Dermis blood vessel endothelial cell (primary cell): ENCODE measurements at regions not wholly inside any gene's neighbourhood (a gene's known extent, or its start where the extent isn't known, plus 50 kb on each side); places are given as distances from the start of the nearest gene placed in this dataset.
"Not testable (repeated sequence)": the region's sequence is repeated elsewhere in the genome, so short reads cannot be mapped to it uniquely, and the experiment has no call there.

ENCODE experiments used
- DNase-seq: peaks from one replicate; pipeline ENCODE4 v3.0.0; 2010

GRCh38 chrX:111041018-111041462, 55.0 kb upstream of the PAK3 start:
- no peak for DNase-seq

- no peak for DNase-seq
Measured at GRCh38 chrX:111040377-111041017, 55.5 kb upstream of the PAK3 start.

DNA sequence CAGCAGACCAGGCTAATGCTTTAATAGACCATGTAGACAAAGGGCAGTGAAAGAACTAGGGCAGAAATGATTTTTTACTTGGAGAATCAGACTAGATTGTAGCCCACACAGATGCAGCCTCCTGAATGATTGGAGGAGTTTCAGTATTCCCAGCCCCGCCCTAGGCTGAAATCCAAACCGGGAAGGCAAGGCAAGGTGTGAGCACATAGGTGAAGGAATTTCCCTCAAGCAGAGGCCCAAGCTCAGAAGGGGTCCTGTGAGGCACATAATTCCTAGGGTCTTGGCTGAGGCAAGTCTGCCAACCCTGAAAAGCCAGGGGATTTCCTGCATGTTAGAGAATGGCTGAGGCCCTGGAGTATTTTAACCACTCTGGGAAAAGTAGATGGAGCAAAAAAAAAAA, 56.4 kb upstream of the PAK3 start:
- no peak for DNase-seq

- DNase-seq: no peak
Measured at GRCh38 chrX:111035991-111036390, 60.0 kb upstream of the PAK3 start.

DNA sequence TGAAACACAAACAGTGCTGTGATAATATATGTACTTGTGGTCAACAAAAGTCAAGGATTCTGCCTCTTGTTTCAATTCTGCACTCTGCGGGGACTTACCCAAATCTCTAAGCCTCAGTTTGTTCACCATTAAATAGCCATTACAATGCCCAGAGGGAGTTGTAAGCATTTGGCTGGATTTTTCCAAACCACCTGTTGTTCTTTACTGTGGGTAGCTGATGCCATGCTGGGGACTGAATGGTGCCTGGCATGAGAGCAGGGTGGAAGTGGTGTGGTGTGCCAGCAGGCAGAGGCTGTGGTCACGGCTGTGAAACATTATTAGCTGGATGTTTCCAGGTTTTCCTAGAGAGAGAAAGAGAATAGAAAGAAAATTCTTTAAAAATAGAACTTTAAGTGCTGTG, 60.7 kb upstream of the PAK3 start:
- no peak for DNase-seq

GRCh38 chrX:111022998-111023397, 73.0 kb upstream of the PAK3 start:
- DNase-seq: not testable (repeated sequence)

GRCh38 chrX:111020283-111020682, 75.7 kb upstream of the PAK3 start:
- DNase-seq: no peak

DNA sequence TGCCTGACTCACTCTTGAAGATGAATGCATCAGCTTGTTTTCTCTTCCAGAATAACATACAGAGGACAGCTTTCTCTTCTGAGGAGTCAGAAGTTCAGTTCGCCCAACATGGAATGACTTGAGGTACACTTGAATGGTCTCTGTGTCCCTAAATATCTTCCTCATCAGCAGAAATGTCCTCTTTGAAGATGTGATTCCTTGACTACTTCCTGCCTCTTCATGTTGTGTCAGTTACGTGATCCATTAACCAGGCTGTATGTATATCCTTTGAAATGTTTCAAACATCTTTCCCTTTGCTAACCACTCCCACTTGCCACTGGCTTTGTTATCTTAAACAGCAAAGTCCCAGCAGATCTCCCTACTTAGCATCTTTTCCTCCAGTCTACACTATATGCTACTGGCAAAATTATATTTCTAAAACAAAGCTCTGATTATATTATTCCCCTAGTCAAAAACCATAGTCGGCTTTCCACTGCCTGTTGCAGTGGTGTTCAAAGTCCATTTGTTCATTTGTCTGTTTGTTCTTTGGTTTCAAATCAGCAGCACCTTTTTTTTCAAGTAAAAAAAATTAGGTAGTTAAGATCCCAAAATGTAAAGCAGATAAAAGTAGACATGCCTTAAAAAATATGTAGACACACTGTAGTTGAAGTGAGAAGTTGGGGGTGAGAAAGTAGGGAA, 82.1 kb upstream of the PAK3 start:
- no peak for DNase-seq

DNA sequence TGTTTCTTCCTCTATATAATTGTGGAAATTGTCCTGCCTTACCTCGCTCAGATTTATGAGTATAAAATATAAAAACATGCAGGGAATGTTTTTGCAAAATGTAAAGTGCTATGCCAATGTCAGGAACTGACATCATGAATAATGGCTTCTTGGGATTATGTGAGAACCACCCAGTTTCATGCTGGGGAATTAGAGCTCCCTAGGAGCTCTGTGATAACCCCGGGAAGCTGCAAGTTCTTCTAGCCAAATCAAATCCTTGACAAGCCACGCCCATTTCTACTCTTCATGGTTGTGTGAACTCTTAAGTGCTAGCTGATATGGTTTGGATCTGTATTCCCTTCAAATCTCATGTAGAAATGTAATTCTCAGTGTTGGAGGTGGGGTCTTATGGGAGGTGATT, 85.9 kb upstream of the PAK3 start:
- no peak for DNase-seq

DNA sequence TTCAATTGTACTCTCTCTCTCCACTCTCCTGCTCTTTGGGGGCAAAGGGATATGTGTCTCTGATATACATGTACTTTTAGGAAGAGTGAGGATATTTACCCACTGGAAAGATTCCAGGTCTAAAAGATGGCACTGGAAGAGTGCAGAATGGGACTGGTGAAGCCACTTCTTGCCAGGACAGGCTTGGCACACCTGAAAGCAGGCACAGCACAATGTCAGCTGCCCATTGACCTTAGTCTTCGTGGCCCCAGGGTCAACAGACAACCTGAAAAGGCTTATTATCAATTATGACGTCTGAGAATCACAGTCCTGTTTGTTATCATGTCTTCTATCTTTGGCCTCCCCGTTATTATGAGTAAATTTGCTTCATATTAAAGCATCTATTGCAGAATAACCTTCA, 86.7 kb upstream of the PAK3 start:
- DNase-seq: no peak

GRCh38 chrX:111008126-111008525, 87.9 kb upstream of the PAK3 start:
- no peak for DNase-seq

- no peak for DNase-seq
Measured at GRCh38 chrX:111007238-111007637, 88.8 kb upstream of the PAK3 start.

DNA sequence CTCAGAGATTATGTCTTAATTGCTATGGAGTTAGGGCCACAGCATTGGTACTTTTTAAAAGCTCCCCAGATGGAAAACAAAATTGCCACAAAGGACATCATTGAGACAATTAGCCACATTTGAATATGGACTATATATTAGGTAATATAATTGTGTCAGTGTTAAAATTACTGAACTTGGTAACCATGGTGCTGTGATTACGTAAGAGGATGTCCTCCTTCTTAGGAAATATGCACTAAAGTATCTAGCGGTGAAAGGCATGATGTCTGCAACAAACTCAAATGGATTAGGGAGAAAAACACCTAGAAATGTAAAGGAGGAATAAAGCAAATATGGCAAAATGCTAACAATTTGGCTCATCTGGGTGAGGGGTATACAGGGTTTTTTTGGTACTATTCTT, 89.9 kb upstream of the PAK3 start:
- no peak for DNase-seq

GRCh38 chrX:111005166-111005565, 90.8 kb upstream of the PAK3 start:
- DNase-seq: no peak

DNA sequence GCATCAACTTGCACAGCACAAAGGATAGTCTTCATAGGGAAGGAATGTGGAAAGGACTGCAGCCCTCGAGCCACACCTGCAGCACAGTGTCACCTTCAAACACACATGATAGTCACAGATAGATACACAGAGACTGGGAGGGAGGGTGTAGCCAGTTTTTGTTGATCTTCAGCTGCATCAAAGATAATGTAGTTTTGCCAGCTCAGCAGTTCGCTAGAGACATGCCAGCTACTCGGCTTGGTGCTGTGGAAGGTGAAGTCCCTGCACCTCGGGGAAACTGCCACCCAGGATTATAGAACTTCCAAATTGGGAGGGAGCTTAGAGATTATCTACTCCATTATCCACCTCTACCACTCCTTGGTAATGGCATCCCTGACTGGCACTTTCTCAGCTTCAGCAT, 92.9 kb upstream of the PAK3 start:
- no peak for DNase-seq

DNA sequence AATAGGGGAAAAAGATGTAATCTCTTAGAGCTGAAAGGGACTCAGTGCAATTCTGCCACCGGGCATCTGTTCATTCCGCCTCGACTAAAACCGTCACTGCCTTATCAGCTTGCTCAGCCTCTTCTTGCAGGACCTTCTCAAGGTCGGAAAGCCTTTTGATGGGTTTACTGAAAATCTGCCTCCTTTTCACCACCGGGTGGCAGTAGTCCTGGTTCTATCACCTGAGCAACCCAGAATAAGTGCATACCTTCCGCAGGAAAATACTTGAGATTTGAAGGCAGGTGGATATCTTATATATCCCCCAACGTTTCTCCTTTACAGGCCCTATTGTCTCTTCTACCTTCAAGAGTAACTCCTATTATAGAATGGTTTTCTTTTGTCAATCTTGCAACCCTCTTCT, 103.4 kb upstream of the PAK3 start:
- DNase-seq: no peak

DNA sequence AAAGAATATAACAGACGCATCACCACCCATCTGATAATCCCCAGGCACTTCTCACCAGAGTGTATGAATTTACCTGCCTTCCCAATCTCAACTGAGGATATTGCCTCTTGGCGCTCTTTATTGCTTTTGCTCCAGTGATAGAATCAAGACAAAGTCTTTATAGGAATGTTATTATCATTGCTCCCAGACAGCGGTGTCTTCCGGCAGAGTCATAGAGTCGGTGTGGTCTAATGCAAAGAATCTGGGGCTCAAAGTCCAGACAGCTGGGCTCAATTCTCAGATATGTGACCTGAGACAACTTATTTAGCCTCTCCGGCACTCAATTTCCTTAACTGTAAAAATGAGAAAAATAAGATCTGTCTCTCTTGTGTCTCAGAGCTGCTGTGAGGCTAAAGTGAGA, 106.1 kb upstream of the PAK3 start:
- no peak for DNase-seq

DNA sequence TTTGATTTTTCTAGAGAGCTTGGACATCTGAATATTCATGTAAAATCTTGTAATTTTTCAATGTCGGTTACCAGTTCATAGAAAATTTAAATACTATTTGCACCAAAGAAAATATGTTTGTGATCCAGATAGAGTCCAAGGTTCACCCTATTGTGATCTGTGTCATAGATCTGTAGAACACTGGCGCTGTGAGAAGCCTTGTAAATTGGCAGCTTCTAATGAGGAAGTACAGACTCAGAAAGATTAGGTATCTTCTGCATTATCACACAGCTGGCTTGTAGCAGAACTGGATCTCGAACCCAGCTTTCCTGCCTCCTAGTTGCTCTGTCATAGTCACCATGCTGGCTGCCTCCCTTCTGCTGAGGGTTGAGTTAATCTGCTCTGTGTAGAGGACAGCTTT, 106.5 kb upstream of the PAK3 start:
- DNase-seq: no peak

DNA sequence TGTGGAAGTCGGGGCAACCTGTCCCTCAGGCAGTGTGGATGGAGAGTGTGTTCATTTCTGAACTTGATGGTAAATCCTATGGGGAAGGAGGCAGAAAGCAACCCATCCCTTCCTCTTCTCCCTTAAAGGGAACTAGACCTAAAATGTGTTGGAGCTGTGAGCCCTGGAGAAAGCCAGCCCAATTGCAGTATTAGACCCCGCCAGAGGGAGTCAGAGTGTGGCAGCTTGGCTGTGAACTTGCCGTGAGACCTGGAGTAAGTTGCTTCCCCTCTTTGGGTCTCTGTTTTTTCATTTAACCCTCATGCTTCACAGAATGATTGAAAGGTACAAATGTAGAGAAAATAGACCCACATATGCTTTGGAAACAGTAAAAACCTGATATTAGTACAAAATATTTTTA, 108.7 kb upstream of the PAK3 start:
- no peak for DNase-seq

GRCh38 chrX:110985470-110985869, 110.5 kb upstream of the PAK3 start:
- DNase-seq: no peak

GRCh38 chrX:110983024-110983423, 113.0 kb upstream of the PAK3 start:
- no peak for DNase-seq

DNA sequence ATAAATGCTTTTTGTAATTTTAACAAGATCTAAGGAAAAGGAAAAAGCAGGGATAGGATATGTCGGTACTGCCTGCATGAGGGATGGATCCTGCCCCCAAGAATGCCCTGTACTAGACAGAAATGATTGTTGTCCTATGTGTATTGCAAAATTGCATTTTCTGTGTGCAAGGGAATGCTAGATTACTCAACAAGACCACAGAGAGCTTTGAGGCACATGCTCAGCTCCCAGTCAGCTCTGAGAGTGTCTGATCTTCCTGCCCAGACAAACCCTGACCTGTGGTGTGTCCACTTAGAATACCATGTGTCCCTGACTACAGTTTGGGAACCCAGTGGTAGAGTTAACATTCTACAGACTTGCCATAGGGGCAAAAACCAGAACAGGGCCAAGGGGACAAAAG, 129.2 kb upstream of the PAK3 start:
- DNase-seq: no peak

- no peak for DNase-seq
Measured at GRCh38 chrX:110966091-110966454, 129.9 kb upstream of the PAK3 start.

DNA sequence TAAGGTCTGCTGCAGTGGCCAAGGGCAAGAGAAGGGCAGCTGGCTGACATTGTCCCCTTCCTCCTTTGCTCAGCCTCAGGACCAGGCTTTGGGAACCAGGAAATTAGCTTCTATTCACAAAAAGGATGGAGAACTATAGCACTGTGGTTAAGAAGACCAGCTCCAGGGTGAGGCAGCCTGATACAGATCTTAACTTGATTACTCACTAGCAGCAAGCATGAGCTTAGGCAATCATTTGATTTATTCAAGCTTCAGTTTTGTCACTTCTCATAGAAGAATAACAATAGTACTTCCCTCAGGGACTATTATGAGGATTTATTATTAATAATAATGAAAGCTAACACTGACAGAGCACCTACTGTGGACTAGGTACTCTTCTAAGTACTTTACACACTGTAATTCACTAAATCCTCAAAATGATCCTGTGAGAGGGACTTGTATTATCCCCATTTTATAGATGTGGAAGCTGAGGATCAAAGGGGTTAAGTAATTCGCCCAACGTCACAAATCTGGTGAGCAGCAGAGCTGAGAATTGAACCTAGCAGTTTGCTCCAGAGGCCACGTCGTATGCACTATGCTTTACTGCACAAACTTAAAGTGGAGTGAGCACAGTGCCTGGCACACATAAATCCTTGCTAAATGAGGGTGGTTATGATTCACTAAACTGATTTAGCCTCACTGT, 130.4 kb upstream of the PAK3 start:
- no peak for DNase-seq
